OCI-LY7 (cell line): ENCODE measurements at regions not wholly inside any gene's neighbourhood (a gene's known extent, or its start where the extent isn't known, plus 50 kb on each side); places are given as distances from the start of the nearest gene placed in this dataset.

ENCODE experiments used
- EZH2phosphoT487 ChIP-seq: fragments of 200-600 bp; sonication (generic); IDR thresholded peaks from 2 replicates; pipeline ENCODE4 v1.6.1; 2018; ENCODE audit warnings: low read depth, borderline replicate concordance, mild to moderate bottlenecking, mixed run types, antibody characterized with exemption, low read length, moderate library complexity, mixed read lengths
- TF ChIP-seq, protein P1 (sequence below): fragments of 200-600 bp; sonication (generic); conservative IDR thresholded peaks from 2 replicates; pipeline ENCODE4 v1.5.1; 2014; ENCODE audit warnings: mild to moderate bottlenecking, antibody characterized with exemption, low read length, moderate library complexity, mixed read lengths

DNA sequence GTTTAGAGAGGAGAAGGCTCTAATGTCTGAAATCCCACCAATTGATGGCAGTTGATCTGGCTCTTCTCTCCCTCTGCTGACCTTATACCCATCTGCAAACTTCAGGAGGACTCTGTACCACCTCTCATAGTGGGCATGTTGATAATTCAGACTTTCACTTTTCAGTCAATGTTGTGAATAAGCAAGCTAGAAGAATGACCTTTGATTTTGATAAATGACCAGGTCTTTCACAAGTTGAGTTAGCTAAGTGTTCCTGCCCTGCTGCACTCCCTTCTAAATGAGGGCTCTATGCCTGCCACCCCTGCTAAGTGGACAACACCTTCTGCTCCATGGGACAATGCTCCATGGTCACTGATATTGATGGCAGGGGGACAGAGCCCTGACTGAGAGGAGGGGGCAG lies 74.7 kb downstream of the SPRY4 start:
- TF ChIP-seq, protein P1, sequence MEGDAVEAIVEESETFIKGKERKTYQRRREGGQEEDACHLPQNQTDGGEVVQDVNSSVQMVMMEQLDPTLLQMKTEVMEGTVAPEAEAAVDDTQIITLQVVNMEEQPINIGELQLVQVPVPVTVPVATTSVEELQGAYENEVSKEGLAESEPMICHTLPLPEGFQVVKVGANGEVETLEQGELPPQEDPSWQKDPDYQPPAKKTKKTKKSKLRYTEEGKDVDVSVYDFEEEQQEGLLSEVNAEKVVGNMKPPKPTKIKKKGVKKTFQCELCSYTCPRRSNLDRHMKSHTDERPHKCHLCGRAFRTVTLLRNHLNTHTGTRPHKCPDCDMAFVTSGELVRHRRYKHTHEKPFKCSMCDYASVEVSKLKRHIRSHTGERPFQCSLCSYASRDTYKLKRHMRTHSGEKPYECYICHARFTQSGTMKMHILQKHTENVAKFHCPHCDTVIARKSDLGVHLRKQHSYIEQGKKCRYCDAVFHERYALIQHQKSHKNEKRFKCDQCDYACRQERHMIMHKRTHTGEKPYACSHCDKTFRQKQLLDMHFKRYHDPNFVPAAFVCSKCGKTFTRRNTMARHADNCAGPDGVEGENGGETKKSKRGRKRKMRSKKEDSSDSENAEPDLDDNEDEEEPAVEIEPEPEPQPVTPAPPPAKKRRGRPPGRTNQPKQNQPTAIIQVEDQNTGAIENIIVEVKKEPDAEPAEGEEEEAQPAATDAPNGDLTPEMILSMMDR = no peak
- TF ChIP-seq EZH2phosphoT487 = no peak
